Lung (tissue), 11 donors: ENCODE measurements at regions not wholly inside any gene's neighbourhood (a gene's known extent, or its start where the extent isn't known, plus 50 kb on each side); places are given as distances from the start of the nearest gene placed in this dataset.

Source experiments
- ATAC-seq: fragments of 200-7000 bp; cut with Tn5 transposase; one replicate; pipeline ENCODE4 v1.9.1; 2020; ENCODE audit warnings: moderate number of reproducible peaks; ENCODE audit not compliant: insufficient read depth, low FRiP score
- DNase-seq, 3 donors: peaks; one replicate each; pipeline ENCODE4 v3.0.0-alpha.2; 2013 to 2017
- H3K27ac ChIP-seq, 2 donors: one replicate each; pipeline ENCODE4 v1.5.1; 2013; ENCODE audit warnings: mild to moderate bottlenecking in 2 of 2, moderate library complexity in 2 of 2, control low read depth in 1 of 2, inconsistent platforms in 1 of 2, low read depth in 1 of 2, low read length in 1 of 2
- H3K27me3 ChIP-seq, 3 donors: one replicate each; pipeline ENCODE4 v1.5.1; 2013; ENCODE audit warnings: low read length in 2 of 3; ENCODE audit not compliant: control insufficient read depth in 3 of 3, insufficient read depth in 3 of 3
- H3K36me3 ChIP-seq, 4 donors: one replicate each; pipeline ENCODE4 v1.5.1; 2013; ENCODE audit warnings: low read length in 4 of 4, mild to moderate bottlenecking in 1 of 4, moderate library complexity in 1 of 4; ENCODE audit not compliant: control insufficient read depth in 4 of 4, insufficient read depth in 4 of 4
- H3K4me1 ChIP-seq, 5 donors: one replicate each; pipeline ENCODE4 v1.5.1; 2013; ENCODE audit warnings: low read length in 5 of 5, mild to moderate bottlenecking in 2 of 5, moderate library complexity in 1 of 5; ENCODE audit not compliant: control insufficient read depth in 5 of 5, insufficient read depth in 5 of 5
- H3K4me3 ChIP-seq: one replicate; pipeline ENCODE4 v1.5.1; 2013; ENCODE audit warnings: mild to moderate bottlenecking, control low read depth, moderate library complexity
- H3K9ac ChIP-seq, 2 donors: one replicate each; pipeline ENCODE4 v1.5.1; 2013; ENCODE audit warnings: low read length in 2 of 2, control low read depth in 1 of 2; ENCODE audit not compliant: insufficient read depth in 1 of 2
- H3K9me3 ChIP-seq, 4 donors: one replicate each; pipeline ENCODE4 v1.5.1; 2013; ENCODE audit warnings: low read length in 3 of 4, mild to moderate bottlenecking in 1 of 4, moderate library complexity in 1 of 4; ENCODE audit not compliant: control insufficient read depth in 4 of 4, insufficient read depth in 3 of 4
- CTCF ChIP-seq: IDR thresholded peaks from 2 replicates; pipeline ENCODE4 v1.5.1; 2012; ENCODE audit warnings: mild to moderate bottlenecking; ENCODE audit errors: control extremely low read depth, extremely low read depth
- WGBS, 2 donors: extraction: QIAGEN DNeasy Blood & Tissue Kit; methylation state at CpG; one replicate each; pipeline ENCODE4 v1.1.7; 2013; 5-methylcytosine and 5-hydroxymethylcytosine counted together
- donor health status: control.
- donor health status: control.
- donor health status: Bipolar disorder and iron deficiency.
- donor health status: healthy.
- donor health status: DM: yes; HTN: yes; CAD: no.

GRCh38 chr20:52847731-52848359 is 124.3 kb upstream of the TSHZ2 start:
- DNase-seq (no peak), ATAC-seq (no peak)
- TF ChIP-seq CTCF = no peak
- H3K36me3 ChIP-seq = no peaks in the 10 kb centered on the region
- H3K4me3 ChIP-seq = no peak overlapping the region
- peaks cover 0 to 9% (median 8%) of the 10 kb centered on the region in 5 donors for H3K4me1 ChIP-seq
- H3K9ac ChIP-seq = no peak overlapping the region
- 84 to 92% methylated on average over 2 of the region's 2 CpGs for WGBS, 2 donors
- peaks cover 0 to 2% (median 0%) of the 10 kb centered on the region in 4 donors for H3K9me3 ChIP-seq
- no peaks in the 10 kb centered on the region for H3K27me3 ChIP-seq
- H3K27ac ChIP-seq = no peak overlapping the region

GRCh38 chr20:52847029-52847660 is 125.0 kb upstream of the TSHZ2 start:
- H3K9me3 ChIP-seq = peaks cover 0 to 2% (median 0%) of the 10 kb centered on the region in 4 donors
- no peak for ATAC-seq
- H3K27ac ChIP-seq = no peak overlapping the region
- no peak for DNase-seq
- H3K36me3 ChIP-seq = no peaks in the 10 kb centered on the region
- no peak overlapping the region for H3K4me3 ChIP-seq
- H3K27me3 ChIP-seq = no peaks in the 10 kb centered on the region
- WGBS, 2 donors = 41 to 56% methylated on average over 4 of the region's 4 CpGs
- no peak overlapping the region for H3K9ac ChIP-seq
- no peak for TF ChIP-seq CTCF
- H3K4me1 ChIP-seq = peaks cover 0 to 2% (median 2%) of the 10 kb centered on the region in 5 donors

- Histone ChIP-seq H3K4me1 (no peaks in the 10 kb centered on the region), H3K9me3 (peaks cover 0 to 2% (median 0%) of the 10 kb centered on the region in 4 donors), H3K27me3 (no peaks in the 10 kb centered on the region), H3K36me3 (no peaks in the 10 kb centered on the region), H3K4me3 (no peak overlapping the region), H3K27ac (no peak overlapping the region), H3K9ac (no peak overlapping the region)
- DNase-seq (no peak), ATAC-seq (no peak)
- TF ChIP-seq CTCF = no peak
Observed at GRCh38 chr20:52845044-52845443, 127.1 kb upstream of the TSHZ2 start.

GRCh38 chr20:52843425-52843824 is 128.7 kb upstream of the TSHZ2 start:
- no peaks in the 10 kb centered on the region for H3K36me3 ChIP-seq
- TF ChIP-seq CTCF = no peak
- H3K4me1 ChIP-seq = no peaks in the 10 kb centered on the region
- no peak overlapping the region for H3K27ac ChIP-seq
- H3K4me3 ChIP-seq = no peak overlapping the region
- H3K27me3 ChIP-seq = no peaks in the 10 kb centered on the region
- ATAC-seq (no peak), DNase-seq (no peak)
- peaks cover 0 to 2% (median 0%) of the 10 kb centered on the region in 4 donors for H3K9me3 ChIP-seq
- H3K9ac ChIP-seq = no peak overlapping the region
- 84 to 92% methylated on average over 5 of the region's 5 CpGs for WGBS, 2 donors
